ENCODE measurements at regions not wholly inside any gene's neighbourhood (a gene's known extent, or its start where the extent isn't known, plus 50 kb on each side); places are given as distances from the start of the nearest gene placed in this dataset.
A peak's percentile ranks its signal among the peaks of the same experiment; 100 is the strongest.

GRCh38 chr6:128598571-128598970, 78.2 kb upstream of the PTPRK start:
- intact Hi-C loops (cut with micrococcal nuclease) (no loop called here), dilution Hi-C loops (cut with HindIII; ENCODE audit: low sequenced_read_pairs, unreplicated experiment) (no loop called here), in situ Hi-C loops (cut with MboI; ENCODE audit: low sequenced_read_pairs) (no loop called here)
- H3K36me3 ChIP-seq (ENCODE audit: control insufficient read depth, insufficient read depth, low read length): no peaks in the 10 kb centered on the region
- no peak overlapping the region for H2BK5ac ChIP-seq (ENCODE audit: low read depth, low read length, poor library complexity, severe bottlenecking)
- no peak overlapping the region for H2AFZ ChIP-seq (replicated peaks; ENCODE audit: low read length, poor library complexity)
- H3K18ac ChIP-seq (ENCODE audit: low read depth, low read length): no peak overlapping the region
- no peaks in the 10 kb centered on the region for H3K79me1 ChIP-seq (ENCODE audit: low read depth in 1 of 2, low read length in 2 of 2)
- H3K4me1 ChIP-seq (ENCODE audit: control insufficient read depth, insufficient read depth, low read length): peaks cover 5% of the 10 kb centered on the region
- no peak overlapping the region for H4K5ac ChIP-seq (ENCODE audit: low read depth, low read length)
- peaks cover 3% of the 10 kb centered on the region for H3K9me1 ChIP-seq (ENCODE audit: insufficient read depth, low read length)
- H2BK15ac ChIP-seq (ENCODE audit: low read depth, low read length): peak overlapping the region; percentile 52; the same call in 1 of the 3 replicates
- no peak overlapping the region for H3K14ac ChIP-seq (replicated peaks; ENCODE audit: low read depth, low read length)
- no peaks in the 10 kb centered on the region for H3K9me3 ChIP-seq (ENCODE audit: control insufficient read depth, insufficient read depth, low read length)
- no peak for DNase-seq
- H3K23ac ChIP-seq (ENCODE audit: low read depth, low read length): no peak overlapping the region
- POLR2A ChIA-PET (ENCODE audit: unreplicated experiment): no interaction called here
- no peak overlapping the region for H3K27ac ChIP-seq (ENCODE audit: insufficient read depth, low read length)
- H4K8ac ChIP-seq (ENCODE audit: low read depth in 2 of 2, low read length in 2 of 2): 0 out of 4 replicates have a peak overlapping the region, but pooled peaks of 1 of the 2 experiments have one; percentile 23
- no TSS peak for BruUV-seq (replicated peaks)
- no peak overlapping the region for H3K4me2 ChIP-seq (ENCODE audit: low read depth, low read length)
- no peak overlapping the region for H3K9ac ChIP-seq (ENCODE audit: low read depth, low read length)
- H3K27me3 ChIP-seq (ENCODE audit: control insufficient read depth, insufficient read depth, low read length): no peaks in the 10 kb centered on the region
- WGBS, 2 experiments (ENCODE audit: extremely low coverage in 2 of 2, insufficient read length in 1 of 2): no CpG with 5 or more reads among the region's 2 CpGs
- peak overlapping the region; percentile 51; the same call in 1 of the 2 replicates for H2BK20ac ChIP-seq (ENCODE audit: low read depth, low read length)
- no peak for ATAC-seq (ENCODE audit: low read depth)
- 0 out of 2 replicates have a peak overlapping the region, but pooled peaks have one; percentile 20 for H2AK5ac ChIP-seq (ENCODE audit: low read depth, low read length)
- H3K56ac ChIP-seq (ENCODE audit: extremely low read depth, insufficient read depth, low read length): no peak overlapping the region
- H3K4me3 ChIP-seq (ENCODE audit: insufficient read depth, low read depth, low read length): no peak overlapping the region
- no peak overlapping the region; the same call in 1 of the 2 replicates for H4K91ac ChIP-seq (ENCODE audit: insufficient read depth, low read depth, low read length)
- H2AK9ac ChIP-seq (replicated peaks; ENCODE audit: low read depth, low read length, poor library complexity): no peak overlapping the region
- TF ChIP-seq FOS (IDR thresholded peaks at IDR 0.05; ENCODE audit: low read depth, low read length) (no peak), USF2 (IDR thresholded peaks at IDR 0.05; ENCODE audit: low read depth, low read length) (no peak), BHLHE40 (IDR thresholded peaks at IDR 0.05; ENCODE audit: low read depth, low read length) (no peak), RCOR1 (IDR thresholded peaks at IDR 0.05; ENCODE audit: insufficient replicate concordance, low read length) (no peak), MXI1 (IDR thresholded peaks at IDR 0.05; ENCODE audit: borderline replicate concordance, low read depth, low read length) (no peak), NFE2L2 (IDR thresholded peaks at IDR 0.05; ENCODE audit: low read depth, low read length) (no peak), MAZ (IDR thresholded peaks at IDR 0.05; ENCODE audit: borderline replicate concordance, low read depth, low read length) (no peak), RFX5 (IDR thresholded peaks at IDR 0.05; ENCODE audit: low read depth, low read length) (no peak), CHD1 (IDR thresholded peaks at IDR 0.05; ENCODE audit: low read depth, low read length) (no peak), ELK1 (IDR thresholded peaks at IDR 0.05; ENCODE audit: borderline replicate concordance, low read depth, low read length) (no peak), CEBPB (IDR thresholded peaks at IDR 0.05; ENCODE audit: low read depth, low read length) (no peak), SMC3 (IDR thresholded peaks at IDR 0.05; ENCODE audit: low read depth, low read length) (no peak), RAD21 (IDR thresholded peaks at IDR 0.05; ENCODE audit: low read length) (no peak), MAFK (IDR thresholded peaks at IDR 0.05; ENCODE audit: low read depth, low read length) (no peak), CTCF (conservative IDR thresholded peaks at IDR 0.05; ENCODE audit: low read depth, low read length) (no peak), POLR2A (IDR thresholded peaks at IDR 0.05; ENCODE audit: low read depth, low read length) (no peak)
- H4K20me1 ChIP-seq (ENCODE audit: insufficient read depth, low read length): no peaks in the 10 kb centered on the region
- CTCF ChIA-PET: interaction anchor here (0.6 kb wide), 1 partner anchor 202 kb away, joined by 4 read pairs; no protein-coding TSS in a partner anchor
- H3K4ac ChIP-seq (ENCODE audit: low read depth, low read length): no peak overlapping the region
- peak overlapping the region; percentile 27 for H2BK120ac ChIP-seq (ENCODE audit: low read depth, low read length)
